Hypothalamus (tissue), 51 donors: ENCODE measurements at regions not wholly inside any gene's neighbourhood (a gene's known extent, or its start where the extent isn't known, plus 50 kb on each side); places are given as distances from the start of the nearest gene placed in this dataset.

Source experiments
- DNase-seq, 51 donors: peaks; one replicate each; lab custom pipeline; 2025; lab: John Stamatoyannopoulos, UW

- DNase-seq: no peak
Observed at GRCh38 chr2:19046986-19047780, 311.2 kb downstream of the OSR1 start.

DNA sequence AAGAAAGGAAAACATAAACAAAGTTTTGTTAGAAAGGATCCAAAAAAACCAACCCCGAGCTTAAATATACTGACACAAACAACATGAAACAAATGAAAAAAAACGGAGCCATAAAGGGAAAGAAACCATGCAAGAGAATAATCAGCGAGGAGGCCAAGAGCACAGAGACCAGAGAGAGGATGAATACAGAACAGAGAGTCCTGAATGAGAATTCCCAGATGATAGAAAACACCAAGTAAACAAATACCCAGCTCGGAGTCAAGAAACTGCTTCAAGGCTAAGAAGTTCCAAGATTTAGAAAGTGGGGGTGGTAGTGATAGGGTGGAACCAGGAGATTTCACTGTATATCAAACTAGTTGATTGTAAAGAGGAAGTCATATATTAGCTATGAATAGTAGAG, 313.3 kb downstream of the OSR1 start:
- DNase-seq: no peak

DNA sequence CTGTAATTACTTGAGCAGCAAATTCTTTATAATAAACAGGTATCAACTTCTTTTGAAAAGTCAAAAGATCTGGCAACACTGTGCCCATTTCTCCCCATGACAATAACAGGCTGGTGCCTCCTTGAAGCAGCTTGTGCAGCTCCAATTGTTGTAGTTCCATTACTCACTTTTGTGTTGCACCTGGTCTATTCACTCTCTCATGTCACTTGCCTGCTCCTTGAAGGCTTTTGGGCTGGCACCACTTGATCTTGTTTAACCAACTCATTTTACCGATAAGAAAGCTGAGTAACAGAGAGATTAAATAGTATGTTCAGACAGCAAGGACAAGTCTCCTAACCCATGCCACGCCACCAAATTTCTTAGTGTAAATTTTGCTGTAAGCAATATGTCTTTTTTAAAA, 314.5 kb downstream of the OSR1 start:
- no peak for DNase-seq

GRCh38 chr2:19041434-19042041, 316.9 kb downstream of the OSR1 start:
- DNase-seq: no peak

GRCh38 chr2:19038071-19039015, 320.1 kb downstream of the OSR1 start:
- DNase-seq: no peak

GRCh38 chr2:19036091-19036490, 322.3 kb downstream of the OSR1 start:
- no peak for DNase-seq

- DNase-seq: no peak
Observed at GRCh38 chr2:19035238-19035637, 323.2 kb downstream of the OSR1 start.

- no peak for DNase-seq
Observed at GRCh38 chr2:19033240-19033639, 325.2 kb downstream of the OSR1 start.

- no peak for DNase-seq
Observed at GRCh38 chr2:19031642-19032041, 326.8 kb downstream of the OSR1 start.

DNA sequence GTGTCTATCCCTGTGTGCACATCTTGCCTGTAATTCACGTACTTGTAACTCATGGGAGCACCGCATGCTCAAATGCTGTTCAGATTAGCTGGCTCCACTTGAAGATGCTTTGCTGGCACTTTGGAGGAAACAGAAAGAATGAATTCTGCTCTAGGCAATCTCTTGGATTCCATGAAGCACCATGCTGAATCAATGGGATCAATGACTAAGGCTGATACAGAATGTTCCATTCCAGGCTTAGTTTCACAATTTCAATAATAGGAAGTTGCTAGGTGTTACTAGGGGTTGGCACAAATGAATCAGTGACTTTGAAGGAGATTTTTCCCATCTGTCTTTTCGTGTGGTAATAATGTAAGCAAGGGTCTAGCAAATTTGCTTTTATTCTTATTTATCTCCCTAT, 328.8 kb downstream of the OSR1 start:
- DNase-seq: no peak

- DNase-seq: no peak
Observed at GRCh38 chr2:19028587-19029375, 329.6 kb downstream of the OSR1 start.

DNA sequence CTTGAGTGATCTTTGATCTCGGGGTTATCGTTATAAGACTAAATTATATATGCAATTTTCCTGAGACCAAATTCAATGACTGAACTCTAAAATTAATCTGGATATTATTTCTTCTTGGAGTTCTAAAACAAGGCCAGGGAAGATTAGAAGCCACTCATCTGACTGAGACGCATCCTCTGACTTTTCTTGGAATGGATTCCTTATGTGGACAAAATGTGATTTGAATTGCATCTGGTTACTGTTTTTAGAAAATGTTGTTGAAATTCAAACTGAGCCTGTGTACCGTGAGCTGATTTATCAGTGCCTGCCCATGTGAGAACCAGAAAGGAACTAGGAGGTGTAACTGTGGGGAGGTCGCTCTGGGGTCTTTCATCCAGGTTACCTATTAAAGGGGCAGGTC, 330.8 kb downstream of the OSR1 start:
- no peak for DNase-seq

- no peak for DNase-seq
Observed at GRCh38 chr2:19026261-19026660, 332.2 kb downstream of the OSR1 start.

- DNase-seq: no peak
Observed at GRCh38 chr2:19022334-19022733, 336.1 kb downstream of the OSR1 start.

DNA sequence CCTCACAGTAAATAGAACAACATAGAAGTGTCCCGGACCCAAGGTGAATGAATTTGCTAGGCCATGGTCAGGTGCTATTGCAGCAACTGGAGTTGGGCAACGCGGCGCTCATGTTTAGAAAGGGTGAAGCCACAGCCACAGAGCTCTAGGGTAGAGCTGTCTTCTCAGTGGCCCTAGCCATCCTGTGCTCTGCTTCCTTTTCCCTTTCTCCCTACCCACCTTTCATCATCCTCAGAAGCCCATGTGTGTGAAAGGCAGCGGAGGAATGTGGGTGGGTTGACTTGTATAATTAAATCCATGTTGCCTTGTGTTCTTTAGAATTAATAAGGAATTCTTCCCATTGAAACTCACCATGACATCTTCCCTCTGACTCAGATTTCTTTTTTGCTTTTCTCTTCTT, 336.7 kb downstream of the OSR1 start:
- DNase-seq: no peak

- DNase-seq: no peak
Observed at GRCh38 chr2:19021100-19021476, 337.3 kb downstream of the OSR1 start.

- no peak for DNase-seq
Observed at GRCh38 chr2:19020144-19021099, 338.0 kb downstream of the OSR1 start.

- no peak for DNase-seq
Observed at GRCh38 chr2:19009510-19009909, 348.9 kb downstream of the OSR1 start.

- DNase-seq: no peak
Observed at GRCh38 chr2:19003554-19003953, 354.9 kb downstream of the OSR1 start.
